ENCODE measurements at regions not wholly inside any gene's neighbourhood (a gene's known extent, or its start where the extent isn't known, plus 50 kb on each side); places are given as distances from the start of the nearest gene placed in this dataset.

DNA sequence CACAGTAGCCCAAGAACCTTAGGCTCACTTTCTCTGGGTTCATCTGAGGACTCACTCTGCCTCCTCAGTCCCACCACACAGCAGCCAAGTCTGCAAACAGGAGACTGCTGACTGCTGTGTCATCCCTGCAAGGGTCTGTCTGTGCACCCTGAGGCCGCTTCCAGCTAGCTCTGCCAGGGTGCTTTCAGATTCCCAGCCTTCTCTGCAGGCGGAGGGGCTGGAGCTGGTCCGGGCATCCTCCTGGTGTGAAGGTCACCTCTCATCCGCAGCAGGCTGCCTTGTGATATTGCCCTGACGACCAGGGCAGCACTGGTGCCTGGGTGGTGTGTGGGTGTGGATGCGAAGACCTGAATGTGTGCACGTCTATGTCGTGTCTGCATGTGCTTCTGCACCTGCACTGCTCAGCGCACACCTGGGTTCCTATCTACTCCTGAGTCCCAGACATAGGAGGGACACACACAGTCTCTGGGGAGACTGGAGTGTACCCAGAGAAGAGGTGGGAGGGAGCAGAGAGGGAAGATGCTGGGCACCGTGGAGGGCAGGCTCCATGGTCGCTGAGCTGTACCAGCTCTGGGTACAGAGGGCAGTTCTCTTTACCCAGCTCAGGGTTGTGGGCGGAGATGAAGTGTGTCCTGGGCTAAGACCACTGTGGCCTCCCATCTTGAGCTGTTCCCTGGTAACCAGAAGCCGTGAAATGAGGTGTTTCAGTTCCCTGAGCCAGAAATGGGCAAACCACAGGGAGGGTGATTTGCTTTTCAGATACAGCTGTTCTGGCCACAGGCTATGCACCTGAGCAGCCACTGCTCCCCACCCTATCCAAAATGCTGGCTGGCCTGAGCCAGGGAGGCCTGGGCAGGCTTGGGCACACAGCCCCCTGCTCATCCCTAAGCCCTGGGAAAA is 160.9 kb upstream of the CSF3R start:
- DNase-seq (ENCODE audit: low read depth), result no peak
- no peak overlapping the region for H3K4me3 ChIP-seq (replicated peaks; ENCODE audit: low read depth, low read length)
- no peak for TF ChIP-seq CTCF (IDR thresholded peaks at IDR 0.05; ENCODE audit: low read length, missing control alignments)

DNA sequence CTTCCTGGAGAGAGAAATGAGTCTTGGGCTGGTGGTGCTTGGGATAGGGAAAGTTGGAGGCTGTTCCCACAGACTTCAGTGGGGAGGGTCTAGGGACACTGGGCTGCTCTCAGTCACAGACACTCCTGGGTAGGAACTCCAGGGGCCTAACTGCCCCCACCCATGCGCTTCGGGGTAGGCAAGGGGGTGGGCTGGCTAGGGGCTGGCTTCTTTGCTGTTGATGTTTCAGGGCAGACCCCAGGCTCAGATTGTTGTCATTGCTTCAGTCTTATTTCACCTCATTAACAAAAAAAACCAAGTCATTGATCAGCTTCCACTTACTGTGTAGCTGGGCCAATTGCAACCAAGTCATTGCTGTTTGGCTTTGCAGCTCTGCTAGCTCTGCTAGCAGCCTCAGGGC is 160.1 kb upstream of the CSF3R start:
- TF ChIP-seq CTCF (IDR thresholded peaks at IDR 0.05; ENCODE audit: low read length, missing control alignments), result no peak
- no peak for DNase-seq (ENCODE audit: low read depth)
- H3K4me3 ChIP-seq (replicated peaks; ENCODE audit: low read depth, low read length), result no peak overlapping the region

- TF ChIP-seq CTCF (IDR thresholded peaks at IDR 0.05; ENCODE audit: low read length, missing control alignments), result no peak
- DNase-seq (ENCODE audit: low read depth), result no peak
- H3K4me3 ChIP-seq (replicated peaks; ENCODE audit: low read depth, low read length), result no peak overlapping the region
These were observed 159.1 kb upstream of the CSF3R start for GRCh38 chr1:36641776-36642175.

DNA sequence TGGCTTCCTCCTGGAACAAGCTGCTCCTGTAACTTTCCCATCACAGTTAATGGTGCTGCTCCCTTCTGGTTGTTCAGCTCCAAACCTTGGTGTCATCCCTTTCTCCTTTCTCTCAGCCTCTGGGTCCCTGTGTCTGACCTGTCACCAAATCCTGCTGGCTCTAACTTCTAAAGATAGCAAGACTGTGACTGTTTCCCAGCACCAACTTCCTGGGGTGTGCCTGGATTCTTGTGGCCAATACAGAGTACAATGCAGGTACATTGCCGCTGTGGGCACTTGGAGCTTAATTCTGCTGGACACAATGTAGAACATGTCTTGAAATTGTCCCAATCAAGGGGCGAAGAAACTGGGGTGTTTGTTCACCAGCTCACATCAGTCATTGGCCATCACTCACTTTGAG is 156.7 kb upstream of the CSF3R start:
- no peak for DNase-seq (ENCODE audit: low read depth)
- no peak for TF ChIP-seq CTCF (IDR thresholded peaks at IDR 0.05; ENCODE audit: low read length, missing control alignments)
- H3K4me3 ChIP-seq (replicated peaks; ENCODE audit: low read depth, low read length), result no peak overlapping the region

GRCh38 chr1:36638268-36638667 is 155.6 kb upstream of the CSF3R start:
- peak; percentile 17 for DNase-seq (ENCODE audit: low read depth)
- TF ChIP-seq CTCF (IDR thresholded peaks at IDR 0.05; ENCODE audit: low read length, missing control alignments), result no peak
- no peak overlapping the region for H3K4me3 ChIP-seq (replicated peaks; ENCODE audit: low read depth, low read length)

DNA sequence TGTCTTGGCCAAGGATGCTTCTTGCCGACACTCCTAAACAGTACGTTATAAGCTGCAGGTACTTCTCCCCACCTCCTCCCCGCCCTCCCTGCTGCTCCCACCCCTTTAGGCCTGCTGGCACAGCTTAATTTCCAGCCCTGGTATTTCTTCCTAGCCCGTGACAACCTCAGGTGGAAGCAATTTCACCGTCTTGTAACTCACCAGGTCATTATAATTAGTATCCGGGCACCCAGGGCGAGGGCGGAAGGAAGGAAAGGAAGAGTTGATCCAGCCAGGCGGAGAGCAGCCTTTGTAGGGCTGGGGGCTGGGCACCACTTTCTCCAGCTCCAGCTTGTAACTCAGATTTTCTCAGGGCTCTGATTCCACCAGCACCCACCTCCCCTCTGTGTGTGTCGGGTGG is 153.5 kb upstream of the CSF3R start:
- H3K4me3 ChIP-seq (replicated peaks; ENCODE audit: low read depth, low read length), result no peak overlapping the region
- DNase-seq (ENCODE audit: low read depth), result no peak
- no peak for TF ChIP-seq CTCF (IDR thresholded peaks at IDR 0.05; ENCODE audit: low read length, missing control alignments)

GRCh38 chr1:36635284-36635683 is 152.6 kb upstream of the CSF3R start:
- H3K4me3 ChIP-seq (replicated peaks; ENCODE audit: low read depth, low read length), result no peak overlapping the region
- no peak for DNase-seq (ENCODE audit: low read depth)
- TF ChIP-seq CTCF (IDR thresholded peaks at IDR 0.05; ENCODE audit: low read length, missing control alignments), result no peak

Measured in fibroblast of pulmonary artery (primary cell).